Bone marrow (tissue), 2 donors: ENCODE measurements at regions not wholly inside any gene's neighbourhood (a gene's known extent, or its start where the extent isn't known, plus 50 kb on each side); places are given as distances from the start of the nearest gene placed in this dataset.

Source experiments
- DNase-seq, 2 donors: peaks; one replicate each; lab custom pipeline; 2025; lab: John Stamatoyannopoulos, UW

DNA sequence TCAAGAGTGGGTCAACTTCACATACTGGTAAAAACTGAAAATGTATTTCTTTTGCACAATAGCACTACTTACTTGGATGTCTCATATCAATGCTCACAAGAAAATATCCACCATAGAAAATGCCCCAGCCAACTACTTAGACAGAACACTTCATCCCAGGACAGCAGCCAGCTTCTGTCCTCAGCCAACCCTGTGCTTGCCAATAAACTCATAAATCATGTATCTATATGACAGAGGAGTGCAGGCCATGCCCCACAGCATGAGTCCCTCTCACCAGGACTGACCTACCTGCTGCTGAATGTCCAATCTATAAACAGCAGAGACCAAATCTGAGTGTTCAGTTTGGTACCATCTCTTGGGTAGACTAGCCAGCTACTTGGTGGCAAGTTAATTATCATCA, 179.3 kb downstream of the OMA1 start:
- DNase-seq, result no peak

DNA sequence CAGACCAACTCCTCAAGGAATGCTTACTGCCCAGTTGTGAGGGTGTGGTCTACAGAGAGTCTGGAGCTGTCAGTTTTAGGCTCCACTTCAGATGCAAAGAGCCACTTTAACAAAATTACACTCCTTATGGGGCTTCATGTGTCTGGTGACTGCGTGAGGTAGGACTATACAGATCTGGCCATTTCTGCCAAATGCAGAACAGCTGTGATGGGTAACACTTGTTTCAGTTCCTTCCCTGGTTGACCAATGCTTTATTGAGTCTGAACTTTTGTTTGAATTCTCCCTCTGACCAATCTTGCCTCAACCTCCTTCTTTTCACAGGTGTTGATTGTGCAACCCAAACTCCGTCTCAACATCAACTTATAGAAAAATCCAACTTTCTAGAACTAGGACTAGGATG, 181.2 kb downstream of the OMA1 start:
- no peak for DNase-seq

DNA sequence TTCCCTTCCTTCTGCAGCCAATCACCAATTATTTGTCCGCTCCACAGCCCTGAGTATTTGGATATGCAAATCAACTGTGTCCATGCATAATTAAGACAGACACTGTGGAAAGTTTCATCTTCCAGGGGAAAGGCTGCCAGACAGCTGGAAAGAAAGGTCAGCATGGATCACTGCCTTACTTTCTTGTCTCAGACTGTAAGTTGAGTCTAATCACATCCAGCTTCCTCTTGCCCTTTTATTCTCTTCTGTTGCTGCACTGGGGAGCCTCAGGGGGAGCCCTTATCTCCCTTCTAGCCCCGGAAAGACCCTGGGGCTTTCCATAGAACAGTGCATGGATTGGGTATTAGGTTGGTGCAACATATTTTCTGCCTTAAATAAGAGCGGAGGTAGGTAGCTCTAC, 182.9 kb downstream of the OMA1 start:
- no peak for DNase-seq

DNA sequence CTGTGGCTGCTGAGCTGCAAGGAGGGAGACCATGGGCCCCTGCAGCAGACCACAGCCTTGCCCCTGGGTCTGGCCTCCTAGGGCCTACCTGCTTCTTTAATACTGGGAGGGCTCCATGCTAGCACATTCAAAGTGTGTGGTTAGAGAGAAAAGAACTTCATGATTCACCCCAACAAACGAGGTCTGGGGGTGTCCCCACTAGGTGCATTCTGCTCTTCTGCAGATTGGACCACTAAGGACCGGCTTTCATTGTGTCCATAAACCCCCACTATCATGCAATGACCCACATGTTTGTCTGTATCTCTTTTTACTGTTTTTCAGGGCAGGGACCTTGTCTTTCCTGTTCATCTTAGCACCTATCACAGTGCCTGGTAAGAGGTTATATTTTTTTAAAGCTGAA, 185.4 kb downstream of the OMA1 start:
- DNase-seq, result no peak

DNA sequence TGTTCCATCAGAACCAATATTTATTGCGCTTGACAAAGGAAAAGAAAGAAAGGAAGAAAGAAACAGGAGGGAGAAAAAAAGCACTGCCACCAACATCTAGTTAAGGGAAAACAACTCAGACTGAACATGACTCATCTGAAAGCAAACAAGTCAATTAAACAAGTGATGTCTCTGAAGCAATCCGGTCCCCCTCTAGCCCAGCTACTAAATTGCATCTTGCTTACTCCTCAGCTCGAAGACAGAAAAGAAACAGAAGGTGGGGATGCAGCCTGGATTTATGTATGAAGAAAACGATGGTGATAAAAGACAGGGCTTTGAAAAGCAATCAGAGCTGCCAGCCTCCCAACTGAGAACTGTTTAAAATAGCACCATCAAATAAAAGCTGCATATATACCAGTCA, 188.2 kb downstream of the OMA1 start:
- DNase-seq, result no peak

DNA sequence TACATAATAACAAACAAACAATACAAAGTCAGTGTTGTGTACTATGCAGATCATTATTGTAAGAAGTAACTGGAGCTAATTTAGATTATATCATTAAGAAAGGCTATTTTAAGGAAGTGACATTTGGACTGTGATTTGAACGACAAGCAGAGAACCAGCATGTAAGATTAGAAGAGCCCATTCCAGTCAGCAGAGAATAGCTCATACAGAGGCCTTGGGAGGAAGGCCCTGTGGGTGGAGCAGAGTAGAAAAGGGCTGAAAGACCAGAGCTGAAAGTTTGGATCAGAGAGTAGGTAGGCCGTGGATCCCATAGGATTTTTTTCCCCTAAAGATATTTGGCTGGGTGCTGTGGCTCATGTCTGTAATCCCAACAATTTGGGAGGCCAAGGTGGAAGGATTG, 190.1 kb downstream of the OMA1 start:
- no peak for DNase-seq

DNA sequence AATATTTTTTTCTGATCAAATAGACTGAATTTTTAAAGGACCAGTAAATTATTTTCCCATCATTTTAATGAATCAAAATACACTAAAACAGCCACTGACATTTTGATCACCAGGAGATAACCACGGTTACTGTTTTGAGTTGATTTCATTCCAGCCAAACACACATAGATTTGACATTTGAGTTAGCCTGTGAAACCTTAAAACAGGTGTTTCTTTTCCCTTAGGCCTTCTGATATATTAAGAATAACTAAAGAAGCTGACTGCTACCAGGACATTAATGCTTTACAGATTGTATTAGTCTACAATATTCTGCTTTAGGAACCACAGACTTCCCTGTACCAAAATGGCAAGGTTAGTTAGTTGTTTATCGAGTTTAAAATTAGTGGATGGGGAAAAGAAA, 193.4 kb downstream of the OMA1 start:
- DNase-seq, result no peak

DNA sequence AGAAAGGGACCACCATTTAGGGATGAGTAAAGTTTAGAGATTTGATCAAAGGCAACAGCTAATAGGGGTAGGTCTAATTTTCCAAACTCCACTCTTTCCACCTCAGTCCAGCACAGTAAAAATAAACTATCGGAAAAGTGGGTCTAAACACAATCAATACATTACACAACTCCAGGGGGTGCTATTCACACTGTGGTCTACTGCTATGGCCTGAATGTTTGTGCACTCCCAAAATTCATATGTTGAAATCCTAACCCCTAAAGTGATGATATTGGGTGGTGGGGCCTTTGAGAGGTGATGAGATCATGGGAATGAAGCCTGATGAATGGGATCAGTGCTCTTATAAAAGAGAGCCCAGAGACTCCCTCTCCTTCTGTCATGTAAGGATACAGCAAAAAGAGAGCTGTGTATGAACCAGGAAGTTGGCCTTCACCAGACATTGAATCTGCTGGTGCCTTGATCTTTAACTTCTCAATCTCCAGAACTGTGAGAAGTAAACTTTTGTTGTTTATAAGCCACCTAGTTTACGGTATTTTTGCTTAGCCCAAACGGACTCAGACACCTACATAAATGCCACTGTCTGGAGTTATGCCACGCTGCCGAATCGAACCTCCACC, 193.9 kb downstream of the OMA1 start:
- DNase-seq, result no peak

DNA sequence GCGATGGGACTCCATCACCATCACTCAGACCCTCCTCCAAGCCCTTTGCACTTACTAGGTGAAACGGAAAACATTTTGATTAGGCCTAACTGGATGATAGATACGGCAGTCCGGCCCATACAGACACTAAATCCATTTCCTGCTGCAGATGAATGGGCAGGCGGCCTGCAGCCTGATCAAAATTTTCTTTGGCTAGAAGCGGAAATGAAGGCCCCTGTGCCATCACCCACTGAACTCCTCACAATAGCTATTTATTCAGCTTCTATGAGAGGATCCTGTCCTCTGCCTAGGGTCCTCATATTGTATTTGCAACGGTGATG, 200.5 kb downstream of the OMA1 start:
- no peak for DNase-seq

DNA sequence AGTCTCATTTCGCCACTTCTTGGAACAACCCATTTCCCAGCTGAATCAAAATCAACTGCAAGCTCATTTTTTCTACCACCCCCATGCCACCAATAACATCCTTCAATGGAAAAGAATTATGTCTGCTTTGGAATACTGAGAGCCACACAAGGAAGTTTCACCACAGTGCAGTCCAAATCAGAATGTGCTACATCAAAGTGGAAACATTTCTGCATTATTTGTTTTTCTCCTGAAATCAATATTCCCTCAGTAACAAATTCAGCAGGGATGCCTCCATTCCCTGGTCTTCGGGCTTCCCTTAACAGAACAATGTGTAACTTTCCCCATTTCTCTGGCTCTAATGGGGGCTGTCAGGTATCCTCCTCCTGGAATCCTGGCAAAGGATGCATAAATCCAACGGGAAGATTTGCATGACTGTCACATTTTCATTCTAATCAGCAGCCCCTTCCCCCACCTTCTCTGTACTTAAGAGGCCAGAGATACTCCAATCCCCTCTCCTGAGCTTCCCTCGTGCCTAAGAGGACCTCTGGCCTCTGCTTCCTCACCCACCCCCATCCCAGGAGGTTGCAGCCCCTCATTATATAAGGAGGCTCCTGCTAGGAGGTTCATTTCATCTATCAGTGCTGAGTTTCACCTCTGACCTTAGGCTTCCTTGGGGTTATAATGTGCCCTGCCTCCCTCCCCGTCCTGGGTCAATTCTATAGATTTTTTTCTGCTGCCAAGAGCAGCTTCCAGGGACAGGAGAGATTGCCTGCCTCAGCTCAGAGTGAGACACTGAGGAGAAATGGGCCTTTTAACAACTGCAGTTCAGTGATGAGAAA, 201.1 kb downstream of the OMA1 start:
- no peak for DNase-seq

DNA sequence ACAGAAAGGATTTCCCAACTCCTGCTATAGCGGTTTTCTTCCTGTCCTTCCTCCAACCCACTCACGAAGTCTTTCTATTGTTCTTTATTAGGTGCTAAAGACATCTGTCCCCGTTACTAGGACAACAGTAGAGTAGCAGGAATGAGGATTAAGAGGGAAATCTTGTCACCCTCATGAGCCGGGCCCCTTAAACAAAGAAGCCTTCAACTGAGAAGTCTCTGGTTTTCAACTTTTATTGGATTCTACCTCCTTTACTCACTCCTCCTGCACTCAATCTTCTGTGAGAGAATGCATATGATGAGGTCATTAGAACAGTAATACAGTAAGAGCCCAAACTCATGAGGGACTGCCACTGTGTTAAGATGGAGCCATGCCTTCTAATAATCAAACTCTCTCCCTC, 206.3 kb downstream of the OMA1 start:
- no peak for DNase-seq

DNA sequence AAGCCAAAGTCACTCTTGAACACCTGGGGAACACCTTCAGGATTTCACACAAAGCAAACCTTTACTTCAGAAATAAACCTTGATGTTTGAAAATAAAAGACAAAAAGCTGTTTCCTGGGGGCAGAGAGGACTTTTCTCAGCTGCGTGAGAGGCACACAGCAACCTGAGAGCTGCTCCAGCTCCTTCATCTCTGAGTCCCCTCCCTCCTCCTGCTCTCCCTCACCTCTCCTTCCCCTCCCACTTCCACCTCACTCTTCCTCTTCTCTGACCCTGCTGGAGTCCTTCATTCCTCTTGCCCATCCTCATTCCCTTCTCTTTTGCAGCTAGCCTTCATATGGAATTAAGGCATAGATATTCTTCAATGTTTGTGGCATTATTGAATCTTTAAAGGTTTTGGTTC, 208.4 kb downstream of the OMA1 start:
- no peak for DNase-seq

DNA sequence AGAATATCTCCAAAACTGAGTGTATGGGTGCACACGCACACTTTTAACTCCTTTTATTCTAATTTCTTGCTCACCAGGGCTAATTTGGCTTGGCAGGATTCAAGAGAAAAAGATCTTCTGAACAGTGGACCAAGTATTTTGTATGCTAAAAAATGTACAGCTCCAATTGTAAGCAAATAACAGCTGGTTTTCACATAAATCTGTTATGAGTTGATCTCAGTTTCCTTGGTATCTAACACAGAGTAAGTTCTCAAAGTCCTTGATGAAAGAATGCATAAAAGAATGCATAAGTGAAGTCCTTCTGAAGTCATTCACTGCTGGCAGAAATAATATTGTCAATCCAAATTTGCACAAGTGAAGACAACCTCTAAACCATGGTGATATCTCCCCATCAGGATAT, 213.0 kb downstream of the OMA1 start:
- no peak for DNase-seq

DNA sequence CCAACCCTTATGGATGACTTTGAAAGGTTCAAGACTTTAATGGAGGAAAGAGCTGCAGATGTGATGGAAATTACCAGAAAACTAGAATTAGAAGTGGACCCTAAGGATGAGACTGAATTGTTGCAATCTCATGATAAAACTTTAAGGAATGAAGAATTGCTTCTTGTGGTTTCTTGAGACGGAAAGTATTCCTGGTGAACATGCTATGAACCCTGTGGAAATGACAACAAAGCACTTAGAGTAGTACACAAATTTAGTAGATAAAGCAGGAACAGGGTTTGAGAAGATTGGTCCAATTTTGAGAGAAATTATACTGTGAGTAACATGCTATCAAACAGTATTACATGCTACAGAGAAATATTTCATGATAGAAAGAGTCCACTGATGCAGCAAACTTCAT, 215.4 kb downstream of the OMA1 start:
- no peak for DNase-seq

DNA sequence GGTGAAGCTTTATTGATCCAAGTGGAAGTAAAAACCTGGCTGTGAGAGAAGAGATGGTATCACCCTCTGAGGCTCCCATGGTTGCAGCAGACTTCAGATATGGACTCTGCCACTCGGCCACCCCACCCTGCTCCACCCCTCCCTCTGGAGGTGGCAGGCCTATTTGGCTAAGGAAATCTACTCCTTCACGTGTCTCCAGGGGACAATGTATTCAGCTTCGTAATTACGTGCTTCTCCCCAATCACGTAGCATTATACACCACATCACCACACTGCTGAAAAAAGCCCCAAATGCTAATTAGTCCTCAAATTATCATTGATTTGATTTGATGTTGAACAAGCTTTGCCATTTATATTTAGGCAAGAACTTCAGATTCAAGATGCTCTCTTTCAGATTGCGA, 220.7 kb downstream of the OMA1 start:
- DNase-seq, result no peak

DNA sequence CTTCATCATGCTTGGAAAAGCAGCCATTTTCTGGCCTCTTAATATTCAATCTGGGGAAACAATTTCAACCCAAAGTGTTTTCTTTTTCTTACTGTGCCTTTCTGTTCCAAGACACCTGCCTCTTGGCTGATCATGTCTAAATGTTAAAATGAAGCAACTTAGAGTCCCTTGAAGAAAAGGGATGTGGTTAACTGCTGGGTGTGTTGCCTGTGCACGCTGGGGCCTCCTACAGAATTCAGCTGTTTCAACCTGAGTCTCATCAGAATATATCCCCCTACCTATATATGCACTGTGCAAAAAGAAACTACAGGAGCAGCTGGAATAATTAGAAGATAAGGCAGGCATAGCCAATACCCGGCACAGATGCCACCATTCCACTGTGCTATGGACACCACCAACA, 222.0 kb downstream of the OMA1 start:
- DNase-seq, result no peak

DNA sequence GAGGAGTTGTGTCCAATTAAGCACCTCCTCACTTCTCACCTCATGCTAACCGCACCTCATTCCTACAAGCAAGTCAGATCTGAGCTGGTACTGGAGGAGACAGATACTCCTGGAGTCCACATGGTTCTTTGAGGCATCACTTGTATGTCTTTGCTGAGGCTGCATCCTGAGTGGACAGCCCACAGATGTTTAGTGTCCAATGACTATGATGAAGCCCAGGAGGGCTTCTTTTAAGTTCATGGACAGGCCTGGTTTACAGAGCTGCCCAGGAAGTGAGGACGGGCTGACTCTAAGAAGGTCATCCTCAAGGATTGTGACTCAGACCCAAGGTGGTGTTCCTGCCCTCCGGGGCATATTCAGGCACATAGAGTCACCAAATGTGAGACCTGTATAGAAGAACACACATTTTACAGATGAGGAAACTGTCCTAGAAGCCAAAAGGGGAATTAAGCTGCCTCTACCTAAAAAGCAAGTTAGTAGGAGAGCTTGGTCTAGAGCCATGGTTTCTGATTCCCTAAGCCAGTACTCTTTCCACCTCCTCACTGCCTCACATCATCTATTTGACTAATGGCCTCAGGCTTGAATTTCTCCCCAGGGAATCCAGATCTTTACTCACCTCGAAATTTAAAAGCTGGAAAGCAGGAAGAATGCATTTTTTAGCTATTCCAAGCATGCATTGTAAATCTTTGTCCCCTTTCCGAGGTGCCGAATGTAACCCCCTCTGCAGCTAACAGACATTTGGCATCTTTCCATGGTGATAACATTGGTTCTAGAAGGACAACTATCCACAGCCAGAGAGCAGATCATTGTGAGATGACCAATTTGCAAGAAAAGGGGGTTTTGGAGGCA, 228.1 kb downstream of the OMA1 start:
- no peak for DNase-seq

DNA sequence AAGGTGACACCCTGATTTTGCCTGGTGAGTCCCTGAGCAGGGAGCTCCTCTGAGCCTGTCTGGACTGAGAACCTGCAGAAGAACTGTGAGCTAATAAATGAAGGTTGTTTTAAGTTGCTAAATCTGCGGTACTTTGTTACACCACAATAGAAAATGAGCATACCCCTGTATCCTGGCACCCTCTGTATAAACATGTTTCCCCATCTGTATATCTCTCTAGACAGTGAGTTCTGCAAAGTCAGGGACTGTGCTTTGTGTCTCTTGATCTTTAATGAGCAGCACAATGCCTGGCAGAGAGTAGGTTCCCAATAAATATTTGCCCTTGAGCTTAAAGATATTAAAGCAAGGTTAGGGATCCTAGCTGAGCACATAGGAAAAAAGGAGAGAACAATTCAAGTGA, 228.8 kb downstream of the OMA1 start:
- no peak for DNase-seq

DNA sequence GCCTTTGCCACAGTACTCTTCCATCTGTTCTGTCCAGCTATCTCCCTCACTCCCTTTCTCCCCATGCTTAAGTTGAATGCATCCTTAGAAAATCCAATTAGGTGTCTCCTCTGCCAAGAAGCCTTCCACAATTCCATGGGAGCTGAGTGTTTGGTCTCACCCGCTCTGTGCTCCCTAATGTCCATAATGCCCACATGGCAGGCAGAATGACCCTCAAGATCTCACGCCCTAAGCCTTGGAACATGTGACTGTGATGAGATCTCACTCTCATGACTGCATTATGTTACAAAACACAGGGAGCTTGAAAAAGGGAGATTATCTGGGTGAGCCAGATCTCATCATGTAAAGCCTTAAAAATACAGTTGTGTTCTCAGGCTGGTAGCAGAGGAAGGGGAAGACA, 229.4 kb downstream of the OMA1 start:
- DNase-seq, result no peak

DNA sequence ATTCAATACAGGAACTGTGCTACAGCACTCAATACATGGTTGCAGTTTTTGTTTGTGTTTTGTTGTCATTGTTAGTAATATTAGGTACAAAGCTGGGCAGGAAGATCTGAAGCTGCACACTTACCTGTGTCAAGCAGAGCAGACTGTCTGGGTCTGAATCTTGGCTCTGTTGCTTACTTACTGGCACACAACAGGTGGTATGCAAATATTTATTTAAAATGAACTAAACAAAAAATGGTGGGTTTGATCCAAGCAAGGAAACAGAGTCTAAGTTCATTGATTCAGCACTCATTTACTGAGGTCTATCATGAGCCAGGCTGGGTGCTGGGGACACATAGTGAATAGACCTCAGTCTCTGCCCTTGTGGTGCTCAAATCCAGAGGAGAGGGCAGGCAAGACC, 230.4 kb downstream of the OMA1 start:
- no peak for DNase-seq

DNA sequence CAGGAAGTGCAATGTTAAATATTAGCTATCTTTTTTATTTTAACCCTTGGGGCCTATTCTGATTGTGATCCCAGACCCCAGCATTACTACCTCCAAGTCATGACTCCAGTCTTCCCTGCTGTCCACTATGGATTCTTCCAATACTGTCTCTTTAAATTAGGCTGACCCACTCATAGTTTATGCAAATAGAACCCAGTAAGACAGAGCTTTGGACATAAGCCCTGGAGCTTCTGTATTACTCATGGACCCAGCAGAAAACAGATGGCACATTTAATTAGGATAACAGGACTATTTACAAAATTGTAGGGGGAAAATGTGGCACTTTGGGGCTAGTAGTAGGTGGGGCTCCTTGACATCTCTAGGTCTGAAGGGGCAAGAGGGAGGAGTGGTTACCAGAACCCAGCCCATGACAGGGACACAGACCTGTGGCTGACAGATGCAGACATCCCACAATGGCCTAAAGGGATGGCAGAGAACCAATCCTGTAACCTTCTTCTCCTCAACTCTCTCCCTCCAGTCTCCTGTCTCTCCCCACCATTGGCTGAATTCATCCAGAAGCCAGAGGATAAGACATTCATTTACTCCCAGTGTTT, 233.5 kb downstream of the OMA1 start:
- DNase-seq, result no peak

DNA sequence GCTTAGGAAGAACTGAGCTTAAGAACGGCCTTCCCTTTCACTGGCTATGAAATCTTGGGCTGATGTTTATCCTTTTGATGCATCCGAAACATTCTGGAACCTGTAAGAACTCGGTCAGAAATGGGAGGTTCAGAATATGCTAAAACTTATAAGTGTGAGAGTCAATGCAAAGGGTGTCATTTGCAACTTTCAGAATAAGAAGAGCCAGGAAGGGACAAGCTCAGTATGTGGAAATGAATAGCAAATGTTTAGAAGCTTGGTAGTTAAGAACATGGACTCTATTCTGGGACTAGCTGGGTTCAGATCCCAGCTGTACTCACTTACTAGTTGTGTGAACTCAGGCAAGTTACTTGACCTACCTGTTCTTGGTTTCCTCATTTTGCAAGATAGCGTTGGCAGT, 234.1 kb downstream of the OMA1 start:
- no peak for DNase-seq

DNA sequence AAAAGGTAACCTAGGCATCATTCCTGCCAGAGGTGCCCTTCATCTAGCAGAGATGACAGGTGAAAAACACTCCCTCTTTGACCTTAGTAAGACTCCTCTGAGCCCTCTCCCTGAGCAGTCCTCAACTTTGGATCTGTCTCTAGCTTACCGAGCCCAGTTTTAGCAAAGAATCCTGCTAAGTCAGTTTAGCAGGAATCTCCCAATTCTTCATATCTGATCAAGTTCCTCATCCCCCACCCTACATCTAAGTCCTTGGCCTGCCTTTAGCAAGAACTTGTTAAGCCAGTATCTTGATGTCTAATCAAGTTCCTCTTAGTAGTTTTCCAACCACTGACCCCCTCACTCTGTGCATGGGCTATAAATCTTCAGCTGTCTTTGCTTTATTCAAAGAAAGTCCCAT, 235.6 kb downstream of the OMA1 start:
- no peak for DNase-seq
